Natural killer cell (primary cell): ENCODE measurements at regions not wholly inside any gene's neighbourhood (a gene's known extent, or its start where the extent isn't known, plus 50 kb on each side); places are given as distances from the start of the nearest gene placed in this dataset.

Experiments
- ATAC-seq, 3 donors: fragments of 150-1000 bp in 2 of 3; fragments of 200-7000 bp in 1 of 3; cut with Tn5 transposase; 1 replicate in 1 of 3; 2 replicates in 2 of 3; pipeline ENCODE4 v1.10.0; 2021; ENCODE audit warnings: mild to moderate bottlenecking in 2 of 3, moderate library complexity in 2 of 3
- DNase-seq, 2 donors: peaks; one replicate each; pipeline versions ENCODE4 v3.0.0 to v3.0.0-alpha.2; 2013 to 2021; ENCODE audit warnings: mixed read lengths in 1 of 2
- H3K27ac ChIP-seq: one replicate; pipeline ENCODE4 v1.5.1; 2013; ENCODE audit warnings: mild to moderate bottlenecking, low read length
- H3K27me3 ChIP-seq: one replicate; pipeline ENCODE4 v1.6.1; 2013; ENCODE audit warnings: low read length; ENCODE audit not compliant: control insufficient read depth, insufficient read depth
- H3K36me3 ChIP-seq: one replicate; pipeline ENCODE4 v1.6.1; 2013; ENCODE audit warnings: low read length; ENCODE audit not compliant: control insufficient read depth, insufficient read depth
- H3K4me1 ChIP-seq: one replicate; pipeline ENCODE4 v1.6.1; 2013; ENCODE audit warnings: low read length; ENCODE audit not compliant: control insufficient read depth, insufficient read depth
- H3K4me3 ChIP-seq: one replicate; pipeline ENCODE4 v1.5.1; 2013; ENCODE audit warnings: low read length
- H3K9me3 ChIP-seq: one replicate; pipeline ENCODE4 v1.6.1; 2013; ENCODE audit warnings: low read length; ENCODE audit not compliant: control insufficient read depth, insufficient read depth
- H3K27ac Mint-ChIP-seq, 2 donors: one replicate each; pipeline ENCODE4 v1.8.0; 2022; ENCODE audit warnings: mild to moderate bottlenecking in 2 of 2, mixed read lengths in 2 of 2, moderate library complexity in 1 of 2
- H3K27me3 Mint-ChIP-seq, 2 donors: one replicate each; pipeline ENCODE4 v1.8.0; 2022; ENCODE audit warnings: low read depth in 2 of 2, mixed read lengths in 2 of 2
- H3K36me3 Mint-ChIP-seq: one replicate; pipeline ENCODE4 v1.8.0; 2022; ENCODE audit warnings: mixed read lengths
- H3K4me1 Mint-ChIP-seq, 2 donors: one replicate each; pipeline ENCODE4 v1.8.0; 2022; ENCODE audit warnings: mixed read lengths in 2 of 2
- H3K4me3 Mint-ChIP-seq: one replicate; pipeline ENCODE4 v1.8.0; 2022; ENCODE audit warnings: mild to moderate bottlenecking, moderate library complexity, mixed read lengths
- H3K9me3 Mint-ChIP-seq, 2 donors: one replicate each; pipeline ENCODE4 v1.8.0; 2022; ENCODE audit warnings: mixed read lengths in 2 of 2
- WGBS: methylation state at CpG from one replicate; pipeline ENCODE4 v1.1.7; 2013; ENCODE audit warnings: missing lambda C conversion rate; ENCODE audit not compliant: insufficient coverage; 5-methylcytosine and 5-hydroxymethylcytosine counted together
- intact Hi-C: fragments of 100-400 bp; cut with micrococcal nuclease; formaldehyde crosslinking; loops from one replicate; pipeline ENCODE4 v1.14.2; 2022
- TF ChIP-seq, protein P1 (sequence below): fragments of 200-600 bp; IDR thresholded peaks from one replicate; pipeline ENCODE4 v1.8.0; 2022; ENCODE audit warnings: antibody characterized with exemption

DNA sequence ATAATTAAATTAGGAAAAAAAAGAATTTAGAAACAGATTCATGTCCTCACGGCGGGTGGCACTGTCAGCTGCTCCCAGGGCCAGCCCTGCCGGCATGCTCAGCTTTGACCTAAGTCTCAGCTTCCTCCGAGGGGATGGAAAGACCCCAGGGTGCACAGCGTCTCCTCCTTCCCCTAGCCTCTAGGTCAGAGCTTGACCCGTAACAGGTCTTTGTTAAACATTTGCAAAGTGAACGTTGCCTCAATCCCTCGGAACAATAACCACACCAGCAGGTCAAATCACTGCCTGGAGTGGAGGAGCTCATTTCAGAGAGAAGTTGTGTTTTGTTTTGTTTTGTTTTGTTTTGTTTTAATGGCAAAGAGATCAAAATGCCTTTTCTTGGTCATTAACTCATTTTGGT is 171.3 kb downstream of the TMEM18 start:
- H3K9me3 Mint-ChIP-seq = peaks cover 0 to 2% of the 10 kb centered on the region in 2 donors
- H3K36me3 Mint-ChIP-seq = no peaks in the 10 kb centered on the region
- H3K27ac Mint-ChIP-seq = no peak overlapping the region
- intact Hi-C loops = no loop called here
- peaks cover 3 to 8% of the 10 kb centered on the region in 2 donors for H3K4me1 Mint-ChIP-seq
- 67% methylated on average over 7 of the region's 8 CpGs for WGBS
- peaks cover 13 to 15% of the 10 kb centered on the region in 2 donors for H3K27me3 Mint-ChIP-seq
- DNase-seq (no peak), ATAC-seq (no peak)
- H3K27ac ChIP-seq = no peak overlapping the region
- no peak overlapping the region for H3K4me3 ChIP-seq
- no peak overlapping the region for H3K4me3 Mint-ChIP-seq
- no peaks in the 10 kb centered on the region for H3K4me1 ChIP-seq
- no peaks in the 10 kb centered on the region for H3K27me3 ChIP-seq
- no peaks in the 10 kb centered on the region for H3K36me3 ChIP-seq
- no peaks in the 10 kb centered on the region for H3K9me3 ChIP-seq
- TF ChIP-seq, protein P1, sequence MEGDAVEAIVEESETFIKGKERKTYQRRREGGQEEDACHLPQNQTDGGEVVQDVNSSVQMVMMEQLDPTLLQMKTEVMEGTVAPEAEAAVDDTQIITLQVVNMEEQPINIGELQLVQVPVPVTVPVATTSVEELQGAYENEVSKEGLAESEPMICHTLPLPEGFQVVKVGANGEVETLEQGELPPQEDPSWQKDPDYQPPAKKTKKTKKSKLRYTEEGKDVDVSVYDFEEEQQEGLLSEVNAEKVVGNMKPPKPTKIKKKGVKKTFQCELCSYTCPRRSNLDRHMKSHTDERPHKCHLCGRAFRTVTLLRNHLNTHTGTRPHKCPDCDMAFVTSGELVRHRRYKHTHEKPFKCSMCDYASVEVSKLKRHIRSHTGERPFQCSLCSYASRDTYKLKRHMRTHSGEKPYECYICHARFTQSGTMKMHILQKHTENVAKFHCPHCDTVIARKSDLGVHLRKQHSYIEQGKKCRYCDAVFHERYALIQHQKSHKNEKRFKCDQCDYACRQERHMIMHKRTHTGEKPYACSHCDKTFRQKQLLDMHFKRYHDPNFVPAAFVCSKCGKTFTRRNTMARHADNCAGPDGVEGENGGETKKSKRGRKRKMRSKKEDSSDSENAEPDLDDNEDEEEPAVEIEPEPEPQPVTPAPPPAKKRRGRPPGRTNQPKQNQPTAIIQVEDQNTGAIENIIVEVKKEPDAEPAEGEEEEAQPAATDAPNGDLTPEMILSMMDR = no peak

DNA sequence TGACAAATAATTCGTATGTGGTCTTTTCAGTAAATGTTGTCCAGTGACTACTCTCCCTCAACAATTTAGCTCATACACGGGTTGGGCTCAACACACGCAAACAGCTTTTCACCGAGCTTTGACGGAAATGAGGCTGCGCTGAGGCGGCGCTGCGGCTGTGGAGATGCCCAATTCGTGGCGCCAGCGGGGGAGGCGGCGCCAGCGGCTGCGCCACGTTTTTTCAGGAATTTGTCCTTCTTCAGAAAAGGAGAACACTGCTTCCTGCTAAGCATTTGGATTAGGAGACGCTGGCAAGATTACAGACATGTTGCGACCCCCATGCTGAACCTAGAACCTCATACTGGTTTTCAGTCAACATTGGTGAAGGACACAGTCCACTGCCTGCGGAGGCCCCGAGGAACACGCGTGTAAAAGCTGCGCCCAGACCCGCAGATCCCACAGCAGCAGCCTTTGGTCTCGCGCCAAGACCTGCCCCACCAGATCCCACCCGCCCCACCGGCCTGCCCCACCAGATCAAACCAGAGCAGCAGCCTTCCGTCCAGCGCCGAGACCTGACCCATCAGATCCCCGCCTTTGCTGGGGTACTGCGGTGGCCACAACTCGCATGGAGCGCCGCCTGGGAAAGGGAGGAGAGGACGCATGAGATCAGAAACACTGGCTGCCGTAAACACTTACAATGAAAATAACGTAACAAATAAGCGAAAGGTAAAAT is 173.8 kb downstream of the TMEM18 start:
- Mint-ChIP-seq H3K36me3 (no peaks in the 10 kb centered on the region), H3K27me3 (peaks cover 10 to 15% of the 10 kb centered on the region in 2 donors), H3K4me1 (no peaks in the 10 kb centered on the region), H3K27ac (no peak overlapping the region), H3K4me3 (no peak overlapping the region), H3K9me3 (no peaks in the 10 kb centered on the region)
- intact Hi-C loops = no loop called here
- no peak overlapping the region for H3K4me3 ChIP-seq
- TF ChIP-seq, protein P1 = no peak
- H3K27ac ChIP-seq = no peak overlapping the region
- 96% methylated on average over 40 of the region's 41 CpGs for WGBS
- H3K36me3 ChIP-seq = no peaks in the 10 kb centered on the region
- H3K27me3 ChIP-seq = no peaks in the 10 kb centered on the region
- ATAC-seq = no peak
- H3K9me3 ChIP-seq = no peaks in the 10 kb centered on the region
- no peaks in the 10 kb centered on the region for H3K4me1 ChIP-seq
- DNase-seq = no peak

DNA sequence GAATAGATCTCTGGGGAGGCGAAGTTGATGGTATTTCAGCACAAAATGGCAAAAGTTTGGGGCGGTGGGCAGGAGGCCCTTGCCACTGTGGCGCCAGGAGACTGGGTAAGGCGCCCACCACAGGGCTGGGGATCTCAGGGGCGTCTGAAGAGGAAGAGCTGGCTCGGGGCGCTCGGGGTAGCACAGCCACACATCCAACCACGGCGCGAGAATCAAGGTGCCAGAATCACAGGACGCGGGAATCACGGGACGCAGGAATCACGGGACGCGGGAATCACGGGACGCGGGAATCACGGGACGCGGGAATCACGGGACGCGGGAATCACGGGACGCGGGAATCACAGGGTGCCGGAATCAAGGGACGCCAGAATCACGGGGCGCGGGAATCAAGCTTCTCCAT is 174.4 kb downstream of the TMEM18 start:
- TF ChIP-seq, protein P1 = no peak
- Histone ChIP-seq H3K36me3 (no peaks in the 10 kb centered on the region), H3K4me1 (no peaks in the 10 kb centered on the region), H3K27ac (no peak overlapping the region), H3K27me3 (no peaks in the 10 kb centered on the region), H3K9me3 (no peaks in the 10 kb centered on the region), H3K4me3 (no peak overlapping the region)
- peaks cover 10 to 15% of the 10 kb centered on the region in 2 donors for H3K27me3 Mint-ChIP-seq
- intact Hi-C loops = no loop called here
- no peak overlapping the region for H3K4me3 Mint-ChIP-seq
- no peaks in the 10 kb centered on the region for H3K36me3 Mint-ChIP-seq
- no peak for DNase-seq
- 96% methylated on average over 35 of the region's 35 CpGs for WGBS
- no peaks in the 10 kb centered on the region for H3K9me3 Mint-ChIP-seq
- no peak for ATAC-seq
- H3K27ac Mint-ChIP-seq = no peak overlapping the region
- H3K4me1 Mint-ChIP-seq = peaks cover 0 to under 1% of the 10 kb centered on the region in 2 donors

DNA sequence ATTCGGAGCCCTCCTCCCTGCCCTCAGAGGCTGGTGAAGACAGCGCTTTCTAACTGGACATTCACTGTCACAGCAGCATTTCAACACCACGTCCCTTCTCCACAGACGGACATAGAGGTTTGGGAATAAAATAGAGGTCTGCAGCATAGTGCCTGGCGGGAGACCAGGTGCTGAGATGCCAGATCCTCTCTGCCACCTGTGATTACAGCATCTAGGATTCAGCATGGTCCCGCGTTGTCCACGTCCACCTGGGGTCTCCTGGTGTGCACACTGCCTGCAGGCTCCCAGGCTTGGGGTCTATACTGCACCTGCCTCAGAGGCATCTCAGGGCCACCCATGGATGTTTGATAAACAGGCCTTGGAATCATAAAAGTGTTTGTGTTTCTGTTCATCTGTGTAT is 175.5 kb downstream of the TMEM18 start:
- DNase-seq (no peak), ATAC-seq (peak in 1 of 3 donors; percentile 23)
- no peaks in the 10 kb centered on the region for H3K36me3 ChIP-seq
- H3K4me1 ChIP-seq = no peaks in the 10 kb centered on the region
- TF ChIP-seq, protein P1 = no peak
- Mint-ChIP-seq H3K4me1 (peaks cover 7 to 9% of the 10 kb centered on the region in 2 donors), H3K9me3 (no peaks in the 10 kb centered on the region), H3K4me3 (no peak overlapping the region), H3K27ac (no peak overlapping the region), H3K27me3 (peaks cover 14 to 15% of the 10 kb centered on the region in 2 donors), H3K36me3 (no peaks in the 10 kb centered on the region)
- 92% methylated on average over 8 of the region's 8 CpGs for WGBS
- no peaks in the 10 kb centered on the region for H3K27me3 ChIP-seq
- intact Hi-C loops = no loop called here
- no peaks in the 10 kb centered on the region for H3K9me3 ChIP-seq
- H3K4me3 ChIP-seq = no peak overlapping the region
- H3K27ac ChIP-seq = no peak overlapping the region
